Osteocyte (in vitro differentiated cells): ENCODE measurements at regions not wholly inside any gene's neighbourhood (a gene's known extent, or its start where the extent isn't known, plus 50 kb on each side); places are given as distances from the start of the nearest gene placed in this dataset.

Source experiments
- DNase-seq: peaks from one replicate; pipeline ENCODE4 v3.0.0; 2021; ENCODE audit warnings: mixed read lengths; ENCODE audit not compliant: unreplicated experiment; ENCODE audit errors: extremely low spot score
- H3K27ac Mint-ChIP-seq: one replicate; pipeline ENCODE4 v1.8.0; 2021; ENCODE audit warnings: mild to moderate bottlenecking, mixed read lengths; ENCODE audit not compliant: unreplicated experiment
- H3K27me3 Mint-ChIP-seq: one replicate; pipeline ENCODE4 v1.8.0; 2021; ENCODE audit warnings: mixed read lengths; ENCODE audit not compliant: unreplicated experiment
- H3K36me3 Mint-ChIP-seq: one replicate; pipeline ENCODE4 v1.8.0; 2021; ENCODE audit warnings: mixed read lengths; ENCODE audit not compliant: unreplicated experiment
- H3K4me1 Mint-ChIP-seq: one replicate; pipeline ENCODE4 v1.8.0; 2021; ENCODE audit warnings: mixed read lengths; ENCODE audit not compliant: unreplicated experiment
- H3K4me3 Mint-ChIP-seq: one replicate; pipeline ENCODE4 v1.8.0; 2021; ENCODE audit warnings: mild to moderate bottlenecking, moderate library complexity, mixed read lengths; ENCODE audit not compliant: unreplicated experiment
- H3K9me3 Mint-ChIP-seq: one replicate; pipeline ENCODE4 v1.8.0; 2021; ENCODE audit warnings: mixed read lengths; ENCODE audit not compliant: unreplicated experiment
- TF ChIP-seq, protein P1 (sequence below): fragments of 200-600 bp; sonication (generic); IDR thresholded peaks from 2 replicates; pipeline ENCODE4 v1.5.0; 2021; ENCODE audit warnings: antibody characterized with exemption, mild to moderate bottlenecking, moderate library complexity

DNA sequence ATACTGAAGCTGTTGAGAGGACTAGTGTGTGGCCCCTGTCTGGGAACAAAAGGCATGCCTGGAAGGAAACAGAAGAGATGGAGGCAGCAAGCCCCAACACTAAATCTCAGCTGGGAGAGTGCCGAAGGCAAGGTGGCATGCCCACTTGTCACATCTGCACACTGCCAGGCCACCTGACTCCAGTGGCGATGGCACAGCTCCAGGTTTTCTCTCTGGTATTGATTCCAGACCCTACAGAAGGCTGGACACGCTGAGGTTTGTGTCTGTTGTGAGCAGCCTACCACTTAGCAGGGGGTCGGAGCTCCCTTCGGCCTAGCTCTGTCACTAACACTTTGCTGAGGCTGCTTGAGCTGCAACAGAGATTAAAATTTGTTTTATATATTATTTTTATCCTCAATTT is 307.3 kb downstream of the TDRD15 start:
- no peak for DNase-seq
- Mint-ChIP-seq H3K9me3 (peaks cover 10% of the 10 kb centered on the region), H3K27me3 (no peaks in the 10 kb centered on the region), H3K4me3 (no peak overlapping the region), H3K4me1 (no peaks in the 10 kb centered on the region), H3K36me3 (no peaks in the 10 kb centered on the region), H3K27ac (no peak overlapping the region)
- TF ChIP-seq, protein P1, sequence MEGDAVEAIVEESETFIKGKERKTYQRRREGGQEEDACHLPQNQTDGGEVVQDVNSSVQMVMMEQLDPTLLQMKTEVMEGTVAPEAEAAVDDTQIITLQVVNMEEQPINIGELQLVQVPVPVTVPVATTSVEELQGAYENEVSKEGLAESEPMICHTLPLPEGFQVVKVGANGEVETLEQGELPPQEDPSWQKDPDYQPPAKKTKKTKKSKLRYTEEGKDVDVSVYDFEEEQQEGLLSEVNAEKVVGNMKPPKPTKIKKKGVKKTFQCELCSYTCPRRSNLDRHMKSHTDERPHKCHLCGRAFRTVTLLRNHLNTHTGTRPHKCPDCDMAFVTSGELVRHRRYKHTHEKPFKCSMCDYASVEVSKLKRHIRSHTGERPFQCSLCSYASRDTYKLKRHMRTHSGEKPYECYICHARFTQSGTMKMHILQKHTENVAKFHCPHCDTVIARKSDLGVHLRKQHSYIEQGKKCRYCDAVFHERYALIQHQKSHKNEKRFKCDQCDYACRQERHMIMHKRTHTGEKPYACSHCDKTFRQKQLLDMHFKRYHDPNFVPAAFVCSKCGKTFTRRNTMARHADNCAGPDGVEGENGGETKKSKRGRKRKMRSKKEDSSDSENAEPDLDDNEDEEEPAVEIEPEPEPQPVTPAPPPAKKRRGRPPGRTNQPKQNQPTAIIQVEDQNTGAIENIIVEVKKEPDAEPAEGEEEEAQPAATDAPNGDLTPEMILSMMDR: no peak

DNA sequence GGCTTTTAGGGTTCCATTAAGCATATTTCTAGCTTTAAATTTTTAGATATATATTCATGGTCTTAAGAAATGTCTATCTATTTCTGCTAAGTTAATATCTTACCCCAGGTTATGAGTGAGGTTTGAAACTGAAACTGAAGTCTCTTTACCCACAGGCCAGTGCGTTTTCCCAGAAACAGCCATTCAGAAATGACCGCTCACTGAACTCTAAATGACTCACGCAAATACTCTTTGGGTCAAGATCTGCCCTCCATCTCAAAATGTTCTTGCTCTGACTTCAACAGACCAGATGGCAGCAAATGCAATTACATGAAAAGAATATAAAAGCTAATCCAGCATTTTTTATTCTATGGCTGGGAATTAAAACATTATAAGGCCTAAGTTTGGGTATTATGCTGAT is 315.2 kb downstream of the TDRD15 start:
- H3K9me3 Mint-ChIP-seq: no peaks in the 10 kb centered on the region
- no peaks in the 10 kb centered on the region for H3K36me3 Mint-ChIP-seq
- TF ChIP-seq, protein P1: no peak
- no peak overlapping the region for H3K4me3 Mint-ChIP-seq
- no peaks in the 10 kb centered on the region for H3K27me3 Mint-ChIP-seq
- no peak for DNase-seq
- no peaks in the 10 kb centered on the region for H3K4me1 Mint-ChIP-seq
- no peak overlapping the region for H3K27ac Mint-ChIP-seq

DNA sequence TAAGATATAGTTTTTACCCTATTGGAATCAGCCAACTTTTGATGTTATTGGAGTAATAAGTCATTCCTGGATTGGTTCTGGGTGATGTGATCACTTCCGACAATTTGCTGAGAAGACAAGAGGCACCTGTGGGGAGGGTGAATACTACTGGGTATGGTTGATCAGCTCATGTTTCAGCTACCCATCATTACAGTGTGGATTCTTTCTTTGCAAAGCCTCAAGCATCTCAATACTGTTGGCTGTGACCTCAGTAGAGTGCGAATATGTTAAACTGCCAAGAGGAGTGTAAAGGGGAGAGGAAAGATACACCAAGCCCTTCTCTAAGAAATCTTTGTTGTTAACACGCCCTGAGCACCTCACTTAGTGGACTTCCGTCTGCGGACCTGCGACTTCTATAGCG is 317.7 kb downstream of the TDRD15 start:
- no peak overlapping the region for H3K4me3 Mint-ChIP-seq
- TF ChIP-seq, protein P1: no peak

DNA sequence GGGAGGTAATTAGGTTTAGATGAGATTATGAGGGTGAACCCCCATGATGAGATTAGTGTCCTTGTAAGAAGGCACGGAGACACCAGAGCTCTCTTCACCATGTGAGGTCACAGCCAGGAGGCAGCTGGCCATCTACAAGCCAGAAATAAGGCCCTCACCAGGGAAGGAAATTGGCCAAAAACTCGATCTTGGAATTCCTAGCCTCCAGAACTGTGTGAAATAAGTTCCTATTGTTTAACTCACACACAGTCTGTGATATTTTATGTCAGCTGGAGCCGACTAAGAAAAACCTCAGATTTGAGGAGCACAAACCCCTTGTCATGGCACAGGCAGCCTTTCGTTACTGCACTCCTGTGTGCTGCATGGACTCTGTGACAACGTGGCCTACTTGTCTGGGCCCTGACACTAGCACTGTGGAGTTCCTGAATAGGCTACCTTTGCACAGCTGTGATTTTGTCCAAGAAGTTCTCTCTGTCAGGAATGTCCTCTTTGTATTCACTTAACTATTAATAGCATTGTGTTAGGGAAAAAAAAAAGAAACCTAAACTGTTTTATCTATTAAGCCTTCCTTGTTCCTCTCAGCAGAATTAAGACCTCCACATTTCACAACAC is 319.8 kb downstream of the TDRD15 start:
- Mint-ChIP-seq H3K36me3 (no peaks in the 10 kb centered on the region), H3K9me3 (no peaks in the 10 kb centered on the region), H3K4me3 (no peak overlapping the region), H3K4me1 (no peaks in the 10 kb centered on the region), H3K27ac (no peak overlapping the region), H3K27me3 (no peaks in the 10 kb centered on the region)
- no peak for DNase-seq
- TF ChIP-seq, protein P1: no peak

More for the DNA sequence above, 317.7 kb downstream of the TDRD15 start:
- no peak for DNase-seq
- H3K9me3 Mint-ChIP-seq: no peaks in the 10 kb centered on the region
- no peak overlapping the region for H3K27ac Mint-ChIP-seq
- no peaks in the 10 kb centered on the region for H3K4me1 Mint-ChIP-seq
- no peaks in the 10 kb centered on the region for H3K36me3 Mint-ChIP-seq
- H3K27me3 Mint-ChIP-seq: no peaks in the 10 kb centered on the region

DNA sequence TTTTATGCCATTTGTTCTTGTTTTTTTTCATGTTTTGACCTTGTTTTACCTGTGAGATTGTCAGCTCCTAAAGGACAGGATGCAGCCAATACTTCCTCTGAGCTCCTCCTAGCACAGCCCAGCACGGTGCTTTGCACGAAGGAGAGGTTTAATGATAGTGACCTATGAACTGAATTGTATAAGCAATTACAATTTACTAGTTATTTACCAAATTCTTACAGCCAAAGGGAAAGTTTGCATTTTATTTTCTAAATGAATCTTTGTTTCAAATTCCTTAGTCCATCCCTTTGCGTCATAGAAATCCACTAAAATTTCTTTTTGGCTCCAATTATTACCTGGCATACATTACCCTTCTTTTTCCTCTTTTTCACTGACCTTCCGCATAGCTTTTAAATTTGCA is 326.1 kb downstream of the TDRD15 start:
- Mint-ChIP-seq H3K4me1 (no peaks in the 10 kb centered on the region), H3K4me3 (no peak overlapping the region), H3K27me3 (no peaks in the 10 kb centered on the region), H3K36me3 (no peaks in the 10 kb centered on the region), H3K9me3 (no peaks in the 10 kb centered on the region), H3K27ac (no peak overlapping the region)
- TF ChIP-seq, protein P1: no peak
- DNase-seq: no peak
